Esophagus squamous epithelium (tissue), 4 donors: ENCODE measurements at regions not wholly inside any gene's neighbourhood (a gene's known extent, or its start where the extent isn't known, plus 50 kb on each side); places are given as distances from the start of the nearest gene placed in this dataset.
"Not testable (repeated sequence)": the region's sequence is repeated elsewhere in the genome, so short reads cannot be mapped to it uniquely, and the experiment has no call there.

Experiments
- CTCF ChIP-seq, 6 experiments: fragments of 450-650 bp in 4 of 6; fragments of 200-600 bp in 2 of 6; sonication (generic) in 2 of 6; IDR thresholded peaks; one replicate each; pipeline ENCODE4 v1.5.1; 2016 to 2019; ENCODE audit warnings: antibody characterized with exemption in 6 of 6, mild to moderate bottlenecking in 4 of 6, moderate library complexity in 4 of 6
- POLR2A ChIP-seq, 4 donors: fragments of 450-650 bp; IDR thresholded peaks; one replicate each; pipeline ENCODE4 v1.6.1; 2017; ENCODE audit warnings: antibody characterized with exemption in 4 of 4, mild to moderate bottlenecking in 4 of 4, moderate library complexity in 3 of 4

- not testable (repeated sequence) for TF ChIP-seq CTCF, POLR2A (IDR thresholded peaks at IDR 0.05)
Measured at GRCh38 chr3:86827582-86827981, 163.4 kb downstream of the VGLL3 start.
